ENCODE measurements at regions not wholly inside any gene's neighbourhood (a gene's known extent, or its start where the extent isn't known, plus 50 kb on each side); places are given as distances from the start of the nearest gene placed in this dataset.
A peak's percentile ranks its signal among the peaks of the same experiment; 100 is the strongest.

GRCh38 chr18:46281185-46282176 lies 177.3 kb downstream of the HAUS1 start:
- H3K27ac ChIP-seq (ENCODE audit: low read depth, low read length): no peak overlapping the region
- peaks cover 6 to 9% (median 7%) of the 10 kb centered on the region in 4 experiments; a peak in 6 of 7 replicates for H3K4me1 ChIP-seq (replicated peaks in 1 of 4; ENCODE audit: control insufficient read depth in 3 of 4, insufficient read depth in 4 of 4, low read length in 3 of 4)
- H3K23me2 ChIP-seq (ENCODE audit: low read depth, low read length): no peaks in the 10 kb centered on the region
- no peaks in the 10 kb centered on the region; the same call in 1 of the 2 replicates for H3K79me1 ChIP-seq (ENCODE audit: low read depth, low read length)
- no peak overlapping the region for H2AK5ac ChIP-seq (ENCODE audit: low read depth, low read length)
- H4K91ac ChIP-seq (replicated peaks; ENCODE audit: insufficient read length, low read length): no peak overlapping the region
- no peaks in the 10 kb centered on the region for H4K20me1 ChIP-seq (replicated peaks in 1 of 2; ENCODE audit: control insufficient read depth in 1 of 2, insufficient read depth in 2 of 2, low read length in 2 of 2)
- peak; percentile 92 to 93 for TF ChIP-seq RAD21 (IDR thresholded peaks at IDR 0.05 in 1 of 2, conservative IDR thresholded peaks at IDR 0.05 in 1 of 2; ENCODE audit: low read depth in 2 of 2, low read length in 2 of 2)
- TF ChIP-seq, protein P1, sequence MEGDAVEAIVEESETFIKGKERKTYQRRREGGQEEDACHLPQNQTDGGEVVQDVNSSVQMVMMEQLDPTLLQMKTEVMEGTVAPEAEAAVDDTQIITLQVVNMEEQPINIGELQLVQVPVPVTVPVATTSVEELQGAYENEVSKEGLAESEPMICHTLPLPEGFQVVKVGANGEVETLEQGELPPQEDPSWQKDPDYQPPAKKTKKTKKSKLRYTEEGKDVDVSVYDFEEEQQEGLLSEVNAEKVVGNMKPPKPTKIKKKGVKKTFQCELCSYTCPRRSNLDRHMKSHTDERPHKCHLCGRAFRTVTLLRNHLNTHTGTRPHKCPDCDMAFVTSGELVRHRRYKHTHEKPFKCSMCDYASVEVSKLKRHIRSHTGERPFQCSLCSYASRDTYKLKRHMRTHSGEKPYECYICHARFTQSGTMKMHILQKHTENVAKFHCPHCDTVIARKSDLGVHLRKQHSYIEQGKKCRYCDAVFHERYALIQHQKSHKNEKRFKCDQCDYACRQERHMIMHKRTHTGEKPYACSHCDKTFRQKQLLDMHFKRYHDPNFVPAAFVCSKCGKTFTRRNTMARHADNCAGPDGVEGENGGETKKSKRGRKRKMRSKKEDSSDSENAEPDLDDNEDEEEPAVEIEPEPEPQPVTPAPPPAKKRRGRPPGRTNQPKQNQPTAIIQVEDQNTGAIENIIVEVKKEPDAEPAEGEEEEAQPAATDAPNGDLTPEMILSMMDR (IDR thresholded peaks at IDR 0.05; ENCODE audit: control extremely low read depth in 1 of 3, insufficient read depth in 1 of 3, low read depth in 1 of 3, low read length in 3 of 3): peak; percentile 76 to 95 (median 94)
- no peak for TF ChIP-seq HDAC2 (IDR thresholded peaks at IDR 0.05; ENCODE audit: borderline replicate concordance in 1 of 2, low read depth in 2 of 2, low read length in 2 of 2)
- 64% methylated on average over 15 of the region's 15 CpGs; no CpG with 5 or more reads in 1 of the 2 experiments for WGBS, 2 experiments (ENCODE audit: extremely low coverage in 1 of 2, insufficient coverage in 1 of 2, insufficient read length in 1 of 2, insufficient replicate concordance in 2 of 2, low coverage in 1 of 2, low lambda C conversion rate in 2 of 2, missing lambda C conversion rate in 1 of 2)
- H2BK120ac ChIP-seq (replicated peaks; ENCODE audit: low read depth, low read length): no peak overlapping the region
- H4K5ac ChIP-seq (ENCODE audit: insufficient read length, low read depth, low read length): no peak overlapping the region
- no peak overlapping the region for H3K4ac ChIP-seq (replicated peaks; ENCODE audit: insufficient read length, low read depth, low read length)
- CTCF ChIA-PET (ENCODE audit: partially characterized antibody): interaction anchor here (0.6 to 10.2 kb wide), 98 partner anchors 8 to 836 kb away, joined by 3 to 196 read pairs (median 8); partner anchors contain the start of genes ATP5F1A and LOXHD1
- no peak overlapping the region for H4K8ac ChIP-seq (ENCODE audit: extremely low read depth, insufficient read depth, low read length)
- H3K14ac ChIP-seq (ENCODE audit: insufficient read length): no peak overlapping the region
- no peak overlapping the region for H3K9ac ChIP-seq (replicated peaks in 1 of 4; ENCODE audit: extremely low read depth in 1 of 4, low read depth in 3 of 4, low read length in 3 of 4)
- no peaks in the 10 kb centered on the region for H3K27me3 ChIP-seq (replicated peaks in 1 of 4; ENCODE audit: control insufficient read depth in 3 of 4, extremely low read depth in 1 of 4, insufficient read depth in 3 of 4, low read length in 3 of 4)
- DNase-seq (ENCODE audit: low read depth in 1 of 2, low spot score in 2 of 2): peak; percentile 50 to 88
- H2AFZ ChIP-seq (ENCODE audit: low read length): no peak overlapping the region
- H3K9me3 ChIP-seq (ENCODE audit: insufficient read depth in 2 of 2, low read depth in 1 of 2, low read length in 1 of 2): no peaks in the 10 kb centered on the region
- no peak overlapping the region for H3K18ac ChIP-seq (ENCODE audit: extremely low read depth, low read length)
- H2BK20ac ChIP-seq (ENCODE audit: low read length): no peak overlapping the region
- H3K23ac ChIP-seq (ENCODE audit: insufficient read length): no peak overlapping the region
- no peak overlapping the region for H2BK12ac ChIP-seq (ENCODE audit: low read depth, low read length)
- no peak overlapping the region for H2BK5ac ChIP-seq (ENCODE audit: low read depth, low read length)
- H2BK15ac ChIP-seq (ENCODE audit: low read length): no peak overlapping the region
- no peak overlapping the region for H3K4me2 ChIP-seq (ENCODE audit: insufficient read depth in 1 of 2, low read depth in 2 of 2, low read length in 2 of 2)
- no peak overlapping the region for H3K4me3 ChIP-seq (ENCODE audit: extremely low read depth in 1 of 4, insufficient read depth in 2 of 4, low read depth in 3 of 4, low read length in 4 of 4)
- H3K79me2 ChIP-seq (ENCODE audit: control insufficient read depth in 1 of 2, insufficient read depth in 2 of 2, low read length in 2 of 2): no peaks in the 10 kb centered on the region
- FAIRE-seq: peak; percentile 96
- POLR2A ChIA-PET (ENCODE audit: partially characterized antibody): interaction anchor here (0.6 to 2.0 kb wide), 7 partner anchors 52 to 377 kb away, joined by 3 to 6 read pairs (median 3); a partner anchor contains a TSS
- no peaks in the 10 kb centered on the region for H3K36me3 ChIP-seq (ENCODE audit: control insufficient read depth in 2 of 4, insufficient read depth in 4 of 4, low read length in 3 of 4)
- no peak overlapping the region for H3K56ac ChIP-seq (replicated peaks; ENCODE audit: insufficient read length, low read depth, low read length)

Data from H1 (cell line).